OCI-LY1 (cell line): ENCODE measurements at regions not wholly inside any gene's neighbourhood (a gene's known extent, or its start where the extent isn't known, plus 50 kb on each side); places are given as distances from the start of the nearest gene placed in this dataset.

Experiments
- H2AFZ ChIP-seq: fragments of 200-600 bp; sonication (generic), shearing (Covaris generic); 2 replicates; pipeline ENCODE4 v1.6.0; 2014; ENCODE audit warnings: antibody characterized with exemption, mild to moderate bottlenecking, low read length
- H3F3A ChIP-seq: fragments of 200-600 bp; sonication (generic), shearing (Covaris generic); 2 replicates; pipeline ENCODE4 v1.6.0; 2014; ENCODE audit warnings: mild to moderate bottlenecking, antibody characterized with exemption, low read length, moderate library complexity; ENCODE audit not compliant: insufficient read depth
- H3K27ac ChIP-seq: fragments of 200-600 bp; sonication (generic); 2 replicates; pipeline ENCODE4 v1.5.1; 2014; ENCODE audit warnings: low read length, mixed run types, mild to moderate bottlenecking, low read depth; ENCODE audit not compliant: poor library complexity, severe bottlenecking
- H3K27me3 ChIP-seq: fragments of 200-600 bp; sonication (generic); 2 replicates; pipeline ENCODE4 v1.6.0; 2014; ENCODE audit warnings: antibody characterized with exemption, mild to moderate bottlenecking, low read length, moderate library complexity; ENCODE audit not compliant: insufficient read depth
- H3K36me3 ChIP-seq: fragments of 200-600 bp; sonication (generic); 2 replicates; pipeline ENCODE4 v1.6.1; 2014; ENCODE audit warnings: mild to moderate bottlenecking, antibody characterized with exemption, low read length, moderate library complexity, mixed read lengths; ENCODE audit not compliant: insufficient read depth
- H3K4me1 ChIP-seq: fragments of 200-600 bp; sonication (generic); 2 replicates; pipeline ENCODE4 v1.5.1; 2014; ENCODE audit warnings: mild to moderate bottlenecking, low read length, moderate library complexity; ENCODE audit not compliant: insufficient read depth, severe bottlenecking
- H3K4me2 ChIP-seq: fragments of 200-600 bp; sonication (generic), shearing (Covaris generic); 2 replicates; pipeline ENCODE4 v1.6.1; 2014; ENCODE audit warnings: low read length
- H3K4me3 ChIP-seq: fragments of 200-600 bp; sonication (generic); 2 replicates; pipeline ENCODE4 v1.5.1; 2014; ENCODE audit warnings: low read length, low read depth, mild to moderate bottlenecking, mixed read lengths; ENCODE audit not compliant: poor library complexity, severe bottlenecking
- H3K79me2 ChIP-seq: fragments of 200-600 bp; shearing (Covaris generic); 2 replicates; pipeline ENCODE4 v1.6.1; 2016; ENCODE audit warnings: mixed run types, low read length, mixed read lengths; ENCODE audit not compliant: insufficient read depth
- H3K9ac ChIP-seq: fragments of 200-600 bp; sonication (generic), shearing (Covaris generic); 2 replicates; pipeline ENCODE4 v1.6.1; 2014; ENCODE audit warnings: mild to moderate bottlenecking, low read length, mixed read lengths
- H3K9me2 ChIP-seq: fragments of 200-600 bp; sonication (generic), shearing (Covaris generic); 2 replicates; pipeline ENCODE4 v1.6.1; 2014; ENCODE audit warnings: low read depth, mild to moderate bottlenecking, low read length, mixed read lengths
- H3K9me3 ChIP-seq: fragments of 200-600 bp; shearing (Covaris generic); 2 replicates; pipeline ENCODE4 v1.6.1; 2014; ENCODE audit warnings: low read length, mixed read lengths
- H4K20me1 ChIP-seq: fragments of 200-600 bp; sonication (generic), shearing (Covaris generic); 2 replicates; pipeline ENCODE4 v1.6.0; 2016; ENCODE audit warnings: mild to moderate bottlenecking, low read length; ENCODE audit not compliant: insufficient read depth
- CTCF ChIP-seq: fragments of 200-600 bp; sonication (generic), shearing (Covaris generic); IDR thresholded peaks from 2 replicates; pipeline ENCODE4 v1.5.1; 2017; ENCODE audit warnings: mild to moderate bottlenecking, antibody characterized with exemption, low read length, moderate library complexity, mixed read lengths
- EZH2 ChIP-seq: fragments of 200-600 bp; sonication (generic), shearing (Covaris generic); IDR thresholded peaks from 2 replicates; pipeline ENCODE4 v1.8.0; 2017; ENCODE audit warnings: borderline replicate concordance, mixed run types, mild to moderate bottlenecking, antibody characterized with exemption, low read length, moderate library complexity, mixed read lengths

- Histone ChIP-seq H3K4me1 (no peaks in the 10 kb centered on the region), H3K36me3 (no peaks in the 10 kb centered on the region), H3K9me2 (no peaks in the 10 kb centered on the region), H3K4me2 (no peak overlapping the region), H3K27me3 (no peaks in the 10 kb centered on the region), H3K79me2 (no peaks in the 10 kb centered on the region), H2AFZ (no peak overlapping the region), H3K4me3 (no peak overlapping the region), H3F3A (no peaks in the 10 kb centered on the region), H3K27ac (no peak overlapping the region), H4K20me1 (no peaks in the 10 kb centered on the region), H3K9ac (no peak overlapping the region), H3K9me3 (no peaks in the 10 kb centered on the region)
- no peak for TF ChIP-seq CTCF
- TF ChIP-seq EZH2: no peak
Observed at GRCh38 chr2:177074099-177074710, 138.4 kb upstream of the HNRNPA3 start.

DNA sequence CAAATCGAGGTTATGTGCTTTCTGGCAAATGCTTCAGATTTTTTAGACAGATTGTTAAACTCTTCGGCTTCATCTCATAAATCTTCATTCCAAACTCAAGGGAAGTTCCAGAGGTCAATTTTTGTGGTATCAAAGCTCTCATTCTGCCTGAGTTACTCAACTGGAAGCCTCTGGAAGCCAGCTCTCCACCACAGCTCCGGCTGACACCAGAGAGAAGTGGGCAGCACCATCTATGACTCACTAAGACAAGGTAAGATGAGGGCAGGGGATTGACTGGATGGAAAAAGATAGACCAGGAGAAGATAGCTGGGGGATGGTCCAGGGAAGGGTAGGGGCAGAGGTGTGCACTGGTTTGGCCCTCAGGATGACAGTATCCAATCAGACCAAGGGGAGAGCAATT lies 137.3 kb upstream of the HNRNPA3 start:
- H2AFZ ChIP-seq: no peak overlapping the region
- no peaks in the 10 kb centered on the region for H3K9me2 ChIP-seq
- H3K9me3 ChIP-seq: no peaks in the 10 kb centered on the region
- no peak overlapping the region for H3K9ac ChIP-seq
- no peak overlapping the region for H3K27ac ChIP-seq
- no peaks in the 10 kb centered on the region for H3F3A ChIP-seq
- no peak overlapping the region for H3K4me2 ChIP-seq
- no peaks in the 10 kb centered on the region for H3K36me3 ChIP-seq
- TF ChIP-seq CTCF: no peak
- H4K20me1 ChIP-seq: no peaks in the 10 kb centered on the region
- no peaks in the 10 kb centered on the region for H3K79me2 ChIP-seq
- H3K27me3 ChIP-seq: no peaks in the 10 kb centered on the region
- H3K4me1 ChIP-seq: no peaks in the 10 kb centered on the region
- H3K4me3 ChIP-seq: no peak overlapping the region

- Histone ChIP-seq H3K4me2 (no peak overlapping the region), H3K27me3 (no peaks in the 10 kb centered on the region), H3K9me2 (no peaks in the 10 kb centered on the region), H4K20me1 (no peaks in the 10 kb centered on the region), H3F3A (no peaks in the 10 kb centered on the region), H3K36me3 (no peaks in the 10 kb centered on the region), H3K4me3 (no peak overlapping the region), H3K27ac (no peak overlapping the region), H2AFZ (no peak overlapping the region), H3K79me2 (no peaks in the 10 kb centered on the region), H3K4me1 (no peaks in the 10 kb centered on the region), H3K9me3 (no peaks in the 10 kb centered on the region), H3K9ac (no peak overlapping the region)
- TF ChIP-seq CTCF (no peak), EZH2 (no peak)
Observed at GRCh38 chr2:177076636-177077179, 135.9 kb upstream of the HNRNPA3 start.
